Naive B cell (primary cell): ENCODE measurements at regions not wholly inside any gene's neighbourhood (a gene's known extent, or its start where the extent isn't known, plus 50 kb on each side); places are given as distances from the start of the nearest gene placed in this dataset.
"Not testable (repeated sequence)": the region's sequence is repeated elsewhere in the genome, so short reads cannot be mapped to it uniquely, and the experiment has no call there.

Source experiments
- ATAC-seq, 2 donors: fragments of 150-1000 bp; cut with Tn5 transposase; 2 replicates each; pipeline ENCODE4 v1.10.0; 2021; ENCODE audit warnings: low read depth in 2 of 2, mild to moderate bottlenecking in 2 of 2, moderate library complexity in 2 of 2
- DNase-seq: peaks from one replicate; pipeline ENCODE4 v3.0.0; 2022
- H3K27ac Mint-ChIP-seq, 6 donors: one replicate each; pipeline ENCODE4 v1.8.0; 2020 to 2022; ENCODE audit warnings: mild to moderate bottlenecking in 6 of 6, mixed read lengths in 6 of 6, moderate library complexity in 5 of 6, inconsistent platforms in 2 of 6
- H3K27me3 Mint-ChIP-seq, 3 donors: one replicate each; pipeline ENCODE4 v1.8.0; 2021 to 2022; ENCODE audit warnings: mixed read lengths in 3 of 3, mild to moderate bottlenecking in 1 of 3
- H3K36me3 Mint-ChIP-seq, 2 donors: one replicate each; pipeline ENCODE4 v1.8.0; 2020 to 2022; ENCODE audit warnings: mixed read lengths in 2 of 2, inconsistent platforms in 1 of 2, mild to moderate bottlenecking in 1 of 2
- H3K4me1 Mint-ChIP-seq, 3 donors: one replicate each; pipeline ENCODE4 v1.8.0; 2020 to 2022; ENCODE audit warnings: mixed read lengths in 3 of 3, inconsistent platforms in 1 of 3, mild to moderate bottlenecking in 1 of 3, moderate library complexity in 1 of 3
- H3K4me3 Mint-ChIP-seq, 8 donors: one replicate each; pipeline ENCODE4 v1.8.0; 2020 to 2022; ENCODE audit warnings: mild to moderate bottlenecking in 8 of 8, mixed read lengths in 8 of 8, moderate library complexity in 8 of 8, inconsistent platforms in 2 of 8
- H3K9me3 Mint-ChIP-seq, 7 donors: one replicate each; pipeline ENCODE4 v1.8.0; 2020 to 2022; ENCODE audit warnings: mixed read lengths in 7 of 7, mild to moderate bottlenecking in 5 of 7, inconsistent platforms in 2 of 7, moderate library complexity in 1 of 7

GRCh38 chr3:102332205-102332604, 102.6 kb upstream of the ZPLD1 start:
- H3K4me3 Mint-ChIP-seq, result no peak overlapping the region
- H3K9me3 Mint-ChIP-seq, result no peaks in the 10 kb centered on the region
- peak overlapping the region in 1 of 6 donors; percentile 30 for H3K27ac Mint-ChIP-seq
- no peaks in the 10 kb centered on the region for H3K4me1 Mint-ChIP-seq
- H3K27me3 Mint-ChIP-seq, result peaks cover 8 to 17% (median 15%) of the 10 kb centered on the region in 3 donors
- no peak for DNase-seq
- H3K36me3 Mint-ChIP-seq, result no peaks in the 10 kb centered on the region
- ATAC-seq, result no peak

- no peaks in the 10 kb centered on the region for H3K9me3 Mint-ChIP-seq
- no peak overlapping the region for H3K4me3 Mint-ChIP-seq
- no peak for ATAC-seq
- H3K36me3 Mint-ChIP-seq, result no peaks in the 10 kb centered on the region
- no peak overlapping the region for H3K27ac Mint-ChIP-seq
- DNase-seq, result no peak
- no peaks in the 10 kb centered on the region for H3K4me1 Mint-ChIP-seq
- H3K27me3 Mint-ChIP-seq, result peaks cover 8 to 17% (median 15%) of the 10 kb centered on the region in 3 donors
Measured at GRCh38 chr3:102332934-102333333, 101.9 kb upstream of the ZPLD1 start.

- no peak overlapping the region for H3K27ac Mint-ChIP-seq
- H3K9me3 Mint-ChIP-seq, result no peaks in the 10 kb centered on the region
- DNase-seq (no peak), ATAC-seq (no peak)
- no peaks in the 10 kb centered on the region for H3K36me3 Mint-ChIP-seq
- peaks cover 8 to 24% (median 15%) of the 10 kb centered on the region in 3 donors for H3K27me3 Mint-ChIP-seq
- no peaks in the 10 kb centered on the region for H3K4me1 Mint-ChIP-seq
- H3K4me3 Mint-ChIP-seq, result no peak overlapping the region
Measured at GRCh38 chr3:102336130-102336529, 98.7 kb upstream of the ZPLD1 start.

GRCh38 chr3:102339671-102340070, 95.1 kb upstream of the ZPLD1 start:
- Mint-ChIP-seq H3K9me3 (no peaks in the 10 kb centered on the region), H3K4me3 (no peak overlapping the region), H3K36me3 (no peaks in the 10 kb centered on the region), H3K4me1 (no peaks in the 10 kb centered on the region), H3K27me3 (peaks cover 0 to 24% (median 4%) of the 10 kb centered on the region in 3 donors), H3K27ac (no peak overlapping the region)
- DNase-seq (no peak), ATAC-seq (no peak)

GRCh38 chr3:102346897-102347296, 87.9 kb upstream of the ZPLD1 start:
- DNase-seq (no peak), ATAC-seq (no peak)
- Mint-ChIP-seq H3K27me3 (peaks cover 7 to 27% (median 11%) of the 10 kb centered on the region in 3 donors), H3K36me3 (no peaks in the 10 kb centered on the region), H3K4me1 (no peaks in the 10 kb centered on the region), H3K27ac (no peak overlapping the region), H3K4me3 (no peak overlapping the region), H3K9me3 (no peaks in the 10 kb centered on the region)

- peaks cover 4 to 27% (median 10%) of the 10 kb centered on the region in 3 donors for H3K27me3 Mint-ChIP-seq
- no peak overlapping the region for H3K27ac Mint-ChIP-seq
- no peaks in the 10 kb centered on the region for H3K4me1 Mint-ChIP-seq
- no peaks in the 10 kb centered on the region for H3K36me3 Mint-ChIP-seq
- ATAC-seq, result no peak
- no peak for DNase-seq
- no peaks in the 10 kb centered on the region for H3K9me3 Mint-ChIP-seq
- H3K4me3 Mint-ChIP-seq, result no peak overlapping the region
Measured at GRCh38 chr3:102348904-102349303, 85.9 kb upstream of the ZPLD1 start.

GRCh38 chr3:102353148-102353547, 81.7 kb upstream of the ZPLD1 start:
- Mint-ChIP-seq H3K4me3 (no peak overlapping the region), H3K9me3 (no peaks in the 10 kb centered on the region), H3K27ac (no peak overlapping the region), H3K4me1 (no peaks in the 10 kb centered on the region), H3K36me3 (no peaks in the 10 kb centered on the region), H3K27me3 (peaks cover 0 to 12% (median 6%) of the 10 kb centered on the region in 3 donors)
- ATAC-seq (no peak), DNase-seq (no peak)

- H3K9me3 Mint-ChIP-seq, result no peaks in the 10 kb centered on the region
- H3K27me3 Mint-ChIP-seq, result peaks cover 0 to 12% (median 6%) of the 10 kb centered on the region in 3 donors
- DNase-seq (no peak), ATAC-seq (no peak)
- no peaks in the 10 kb centered on the region for H3K4me1 Mint-ChIP-seq
- no peak overlapping the region for H3K27ac Mint-ChIP-seq
- no peaks in the 10 kb centered on the region for H3K36me3 Mint-ChIP-seq
- no peak overlapping the region for H3K4me3 Mint-ChIP-seq
Measured at GRCh38 chr3:102353805-102354204, 81.0 kb upstream of the ZPLD1 start.

GRCh38 chr3:102354818-102355515, 79.8 kb upstream of the ZPLD1 start:
- DNase-seq, result no peak
- Mint-ChIP-seq H3K4me1 (no peaks in the 10 kb centered on the region), H3K9me3 (no peaks in the 10 kb centered on the region), H3K36me3 (no peaks in the 10 kb centered on the region), H3K27me3 (peaks cover 0 to 12% (median 6%) of the 10 kb centered on the region in 3 donors), H3K4me3 (no peak overlapping the region), H3K27ac (no peak overlapping the region)
- ATAC-seq, result no peak

GRCh38 chr3:102356506-102356905, 78.3 kb upstream of the ZPLD1 start:
- H3K36me3 Mint-ChIP-seq, result no peaks in the 10 kb centered on the region
- H3K4me1 Mint-ChIP-seq, result no peaks in the 10 kb centered on the region
- H3K27me3 Mint-ChIP-seq, result peaks cover 0 to 12% (median 0%) of the 10 kb centered on the region in 3 donors
- H3K9me3 Mint-ChIP-seq, result no peaks in the 10 kb centered on the region
- no peak for ATAC-seq
- DNase-seq, result no peak
- no peak overlapping the region for H3K27ac Mint-ChIP-seq
- no peak overlapping the region for H3K4me3 Mint-ChIP-seq

- H3K9me3 Mint-ChIP-seq, H3K36me3 Mint-ChIP-seq, DNase-seq, H3K27ac Mint-ChIP-seq, H3K4me3 Mint-ChIP-seq, ATAC-seq, H3K4me1 Mint-ChIP-seq: not testable (repeated sequence)
- peaks cover 0 to 12% (median 0%) of the 10 kb centered on the region in 3 donors for H3K27me3 Mint-ChIP-seq
Measured at GRCh38 chr3:102357313-102357712, 77.5 kb upstream of the ZPLD1 start.

GRCh38 chr3:102360183-102360860, 74.5 kb upstream of the ZPLD1 start:
- Mint-ChIP-seq H3K27me3 (peaks cover 0 to 6% (median 0%) of the 10 kb centered on the region in 3 donors), H3K27ac (no peak overlapping the region), H3K4me1 (no peaks in the 10 kb centered on the region), H3K9me3 (peaks cover 12 to 23% (median 14%) of the 10 kb centered on the region in 7 donors), H3K4me3 (no peak overlapping the region), H3K36me3 (peaks cover 0 to 8% of the 10 kb centered on the region in 2 donors)
- no peak for DNase-seq
- ATAC-seq, result no peak

- ATAC-seq, result no peak
- Mint-ChIP-seq H3K27ac (no peak overlapping the region), H3K27me3 (peaks cover 0 to 6% (median 0%) of the 10 kb centered on the region in 3 donors), H3K36me3 (peaks cover 0 to 8% of the 10 kb centered on the region in 2 donors), H3K4me1 (no peaks in the 10 kb centered on the region), H3K4me3 (no peak overlapping the region), H3K9me3 (peaks cover 18 to 31% (median 19%) of the 10 kb centered on the region in 7 donors)
- no peak for DNase-seq
Measured at GRCh38 chr3:102361101-102361500, 73.7 kb upstream of the ZPLD1 start.

GRCh38 chr3:102366116-102366515, 68.7 kb upstream of the ZPLD1 start:
- not testable (repeated sequence) for H3K36me3 Mint-ChIP-seq, H3K4me3 Mint-ChIP-seq, H3K4me1 Mint-ChIP-seq, H3K27ac Mint-ChIP-seq, H3K27me3 Mint-ChIP-seq, DNase-seq, ATAC-seq
- peaks cover 19 to 49% (median 28%) of the 10 kb centered on the region in 7 donors for H3K9me3 Mint-ChIP-seq
